ENCODE measurements at regions not wholly inside any gene's neighbourhood (a gene's known extent, or its start where the extent isn't known, plus 50 kb on each side); places are given as distances from the start of the nearest gene placed in this dataset.

DNA sequence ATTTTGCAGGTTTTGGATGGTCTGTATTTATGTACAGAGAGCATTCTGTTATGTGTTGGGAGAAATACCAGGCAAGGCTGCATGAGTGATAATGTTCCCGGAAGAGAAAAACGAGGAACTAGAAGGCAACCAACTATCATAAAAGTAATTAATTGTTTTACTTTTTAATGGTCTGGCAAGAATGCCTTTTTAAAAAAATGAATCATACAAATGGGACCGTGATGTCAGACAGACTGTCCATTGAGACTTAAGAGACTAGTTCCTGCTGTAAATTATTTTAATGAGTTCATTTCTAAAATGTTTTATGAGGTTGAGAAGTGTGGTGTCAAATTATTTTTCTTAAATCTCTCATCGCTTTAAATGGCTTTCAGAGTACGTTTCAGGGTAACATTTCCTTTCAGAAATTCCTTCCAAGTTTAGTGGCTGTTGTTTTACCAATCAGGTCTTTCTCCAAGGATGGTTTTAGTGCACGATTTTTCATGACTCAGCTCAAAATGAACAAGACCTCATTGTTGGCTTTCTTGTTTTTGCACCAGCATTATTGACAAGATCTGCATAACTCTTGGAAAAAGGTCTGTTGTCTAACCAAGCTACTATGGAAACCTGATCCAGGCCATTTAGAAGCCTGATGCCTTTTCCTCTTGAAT is 86.1 kb upstream of the ARHGAP5 start:
- TF ChIP-seq EZH2phosphoT487 (IDR thresholded peaks at IDR 0.05; ENCODE audit: borderline replicate concordance) (no peak), CTCF (conservative IDR thresholded peaks at IDR 0.05; ENCODE audit: low read length) (no peak)
